Activated CD4-positive, alpha-beta T cell treated with anti-CD3 and anti-CD28 coated beads, Interleukin-2, Interleukin-4, amounts not matched to agents 100 ng/mL and 50 ng/mL, durations not matched to agents 16 hours and 8 hours (primary cell): ENCODE measurements at regions not wholly inside any gene's neighbourhood (a gene's known extent, or its start where the extent isn't known, plus 50 kb on each side); places are given as distances from the start of the nearest gene placed in this dataset.
"Not testable (repeated sequence)": the region's sequence is repeated elsewhere in the genome, so short reads cannot be mapped to it uniquely, and the experiment has no call there.

Experiments used
- DNase-seq: peaks from one replicate; pipeline ENCODE4 v3.0.0-alpha.2; 2020; ENCODE audit warnings: low spot score

DNA sequence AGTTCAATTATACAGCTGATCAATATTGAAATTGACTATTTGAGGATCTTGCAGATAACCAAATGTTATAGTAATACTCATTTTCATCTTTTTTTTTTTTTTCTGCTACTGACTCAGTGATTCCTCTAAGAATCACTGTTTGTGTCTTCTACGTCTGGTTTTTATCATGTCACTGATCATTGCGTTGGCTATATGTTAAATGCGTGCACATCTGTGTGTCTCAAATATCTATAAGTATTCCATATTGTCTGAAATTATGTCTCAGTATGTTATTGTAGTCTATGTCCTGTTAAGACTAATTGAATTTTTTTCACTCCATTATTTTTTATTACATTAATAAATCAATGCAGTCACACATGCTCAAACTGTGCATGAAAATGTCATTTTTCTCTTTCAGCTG is 200.5 kb downstream of the PCDH20 start:
- no peak for DNase-seq

DNA sequence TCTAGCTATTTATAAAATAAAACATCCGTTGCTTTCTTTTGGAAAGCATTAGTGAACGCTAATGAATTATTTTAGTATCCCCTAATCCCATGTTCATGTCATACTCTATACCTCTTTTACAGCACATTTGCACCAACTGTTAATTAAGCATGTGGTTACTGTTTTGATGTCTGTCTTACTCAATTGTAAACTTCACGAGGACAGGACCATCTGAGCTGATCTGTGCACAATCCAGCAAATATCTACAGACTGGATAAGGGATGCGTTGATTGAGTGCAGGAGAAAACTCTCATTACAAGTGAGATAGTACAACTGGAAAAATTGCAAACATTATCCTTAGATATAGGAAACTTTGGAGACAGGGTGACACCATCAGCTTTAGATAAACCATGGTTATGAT is 201.1 kb downstream of the PCDH20 start:
- no peak for DNase-seq

DNA sequence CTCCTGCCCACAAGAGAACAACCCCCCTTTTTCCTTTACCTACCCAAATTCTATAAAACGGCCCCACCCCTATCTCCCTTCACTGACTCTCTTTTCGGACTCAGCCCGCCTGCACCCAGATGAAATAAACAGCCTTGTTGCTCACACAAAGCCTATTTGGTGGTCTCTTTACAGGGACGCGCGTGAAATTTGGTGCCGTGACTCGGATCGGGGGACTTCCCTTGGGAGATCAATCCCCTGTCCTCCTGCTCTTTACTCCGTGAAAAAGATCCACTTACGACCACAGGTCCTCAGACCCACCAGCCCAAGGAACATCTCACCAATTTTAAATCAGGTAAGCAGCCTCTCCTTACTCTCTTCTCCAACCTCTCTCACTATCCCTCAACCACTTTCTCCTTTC is 209.8 kb downstream of the PCDH20 start:
- not testable (repeated sequence) for DNase-seq

GRCh38 chr13:61204025-61204424 is 211.6 kb downstream of the PCDH20 start:
- DNase-seq, result no peak

- no peak for DNase-seq
Measured at GRCh38 chr13:61202042-61202441, 213.6 kb downstream of the PCDH20 start.

GRCh38 chr13:61192826-61193225 is 222.8 kb downstream of the PCDH20 start:
- DNase-seq, result no peak

DNA sequence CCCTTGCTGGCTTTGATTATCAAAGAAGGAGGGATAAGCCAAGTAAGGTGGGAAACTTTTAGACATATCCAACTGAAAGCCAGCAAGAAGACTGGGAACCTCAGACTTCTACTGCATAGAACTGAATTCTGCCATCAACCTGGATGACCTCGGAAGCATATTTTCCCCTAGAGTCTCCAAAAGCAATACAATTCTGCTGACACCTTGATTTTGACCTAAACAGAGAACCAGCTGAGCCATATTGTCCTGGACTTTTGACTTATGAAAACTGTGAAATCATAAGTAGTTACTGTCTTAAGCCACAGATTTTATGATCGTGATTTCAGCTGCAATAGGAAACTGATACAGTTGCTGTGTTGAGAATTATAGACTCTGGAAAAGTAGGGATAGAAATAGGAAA is 227.6 kb downstream of the PCDH20 start:
- DNase-seq, result no peak

DNA sequence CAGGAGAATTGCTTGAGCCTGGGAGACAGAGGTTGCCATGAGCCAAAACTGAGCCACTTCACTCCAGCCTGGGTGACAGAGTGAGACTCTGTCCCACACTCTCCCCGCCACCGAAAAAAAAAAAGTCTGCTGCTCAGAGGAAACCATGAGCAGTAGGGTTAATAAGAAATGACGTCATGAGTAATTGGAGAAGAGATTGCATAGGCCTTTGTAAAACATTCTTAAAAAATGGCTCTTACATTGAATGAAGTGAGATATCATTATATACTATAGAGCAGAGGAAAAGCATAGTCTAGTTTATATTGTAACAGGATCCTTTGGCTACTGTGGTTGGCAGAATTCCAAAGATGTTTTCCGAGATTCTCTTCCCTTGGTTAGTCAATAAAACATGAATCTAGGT is 228.2 kb downstream of the PCDH20 start:
- no peak for DNase-seq

DNA sequence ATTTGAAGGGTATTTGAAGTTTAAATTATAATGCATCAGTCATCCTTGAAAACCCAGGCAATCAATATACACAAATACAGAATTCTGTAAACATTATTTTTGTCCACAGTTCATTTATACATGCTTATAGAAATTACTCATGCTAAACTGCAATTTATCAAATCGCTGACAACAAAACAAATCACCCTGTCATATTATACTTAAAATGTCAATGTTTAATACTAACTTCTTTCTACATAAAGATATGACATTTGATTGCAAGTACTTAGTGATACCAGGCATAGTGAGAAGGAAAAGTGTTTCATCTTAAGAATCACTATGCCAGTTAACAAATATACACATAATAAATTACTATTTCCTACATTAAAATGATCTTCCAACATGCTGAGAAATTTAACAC is 232.0 kb downstream of the PCDH20 start:
- no peak for DNase-seq

DNA sequence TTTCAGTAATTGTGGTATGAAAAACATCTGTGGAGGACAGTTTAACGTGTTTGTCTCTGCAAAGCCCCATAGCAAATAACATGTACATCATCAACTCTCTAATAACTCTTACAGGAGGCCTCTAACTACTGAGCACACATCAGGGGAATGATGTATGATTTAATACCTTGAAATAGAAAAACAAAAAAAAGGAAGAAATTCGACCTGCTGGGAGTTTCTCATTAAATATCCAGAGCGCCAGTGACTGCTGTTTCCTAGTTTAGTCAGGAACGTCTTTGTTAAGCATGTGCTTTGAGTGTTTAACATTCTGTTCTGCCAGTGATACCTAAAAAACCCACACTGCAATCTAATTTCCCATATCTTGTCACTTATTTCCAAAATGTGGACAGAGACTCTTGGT is 235.4 kb downstream of the PCDH20 start:
- no peak for DNase-seq

DNA sequence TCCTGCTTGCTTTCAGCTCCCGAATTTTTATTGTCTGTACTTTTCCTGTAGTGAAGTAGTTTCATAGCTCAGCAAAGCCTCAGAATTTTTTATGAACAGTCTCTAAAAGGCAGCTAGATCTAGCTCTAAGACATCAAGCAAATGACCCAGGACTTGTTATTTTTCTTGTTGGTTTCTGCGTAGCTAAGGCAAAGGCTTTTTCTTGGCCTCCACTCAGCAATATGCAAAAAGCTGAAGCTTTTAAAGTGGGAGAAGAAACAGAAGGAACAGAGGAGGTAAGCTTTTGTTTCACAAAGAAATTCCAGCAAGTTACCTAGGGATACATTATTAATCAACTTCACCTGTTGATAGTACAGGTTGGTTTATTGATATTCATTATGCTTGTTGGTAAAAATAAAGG is 235.9 kb downstream of the PCDH20 start:
- DNase-seq, result no peak

GRCh38 chr13:61170856-61171255 is 244.8 kb downstream of the PCDH20 start:
- DNase-seq, result no peak

- DNase-seq, result no peak
Measured at GRCh38 chr13:61162636-61163035, 253.0 kb downstream of the PCDH20 start.

GRCh38 chr13:61162106-61162505 is 253.5 kb downstream of the PCDH20 start:
- DNase-seq, result no peak

DNA sequence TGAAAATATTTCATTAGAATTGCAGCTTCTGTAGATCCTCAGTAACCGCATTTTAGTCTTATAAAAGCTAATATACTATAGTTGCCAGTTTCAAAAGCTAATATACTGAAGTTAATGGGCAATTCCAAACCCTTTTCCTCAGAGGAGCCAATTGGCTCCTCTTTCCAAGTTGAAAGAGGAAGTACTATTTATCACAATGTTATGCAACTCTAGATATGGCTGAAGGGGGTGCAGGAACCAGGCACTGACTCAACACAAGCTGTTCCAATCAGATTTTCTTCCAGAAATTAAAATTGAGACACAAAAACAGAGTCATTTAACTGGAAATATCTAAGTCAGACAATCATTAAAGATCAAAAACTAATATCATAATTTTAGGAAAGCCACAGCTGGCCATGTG is 258.9 kb downstream of the PCDH20 start:
- DNase-seq, result no peak

DNA sequence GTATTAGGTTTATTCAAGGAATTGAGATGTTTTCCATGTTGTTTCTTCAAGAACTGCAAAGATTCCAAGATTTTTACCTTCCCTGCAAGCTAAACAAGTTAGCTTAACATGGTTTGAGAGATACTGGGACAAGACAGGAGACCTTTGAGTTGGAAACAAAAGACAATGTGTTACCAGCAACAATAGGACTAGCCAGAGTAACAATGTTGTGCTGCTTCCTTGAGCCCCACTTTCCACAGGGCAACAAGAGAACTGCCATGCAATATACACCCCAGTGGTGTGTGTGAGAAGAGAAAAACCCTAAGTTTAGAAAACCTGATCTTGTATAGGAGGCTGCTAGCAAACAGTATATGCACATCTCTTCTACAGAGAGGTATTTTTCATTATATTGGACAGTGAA is 264.6 kb downstream of the PCDH20 start:
- no peak for DNase-seq

DNA sequence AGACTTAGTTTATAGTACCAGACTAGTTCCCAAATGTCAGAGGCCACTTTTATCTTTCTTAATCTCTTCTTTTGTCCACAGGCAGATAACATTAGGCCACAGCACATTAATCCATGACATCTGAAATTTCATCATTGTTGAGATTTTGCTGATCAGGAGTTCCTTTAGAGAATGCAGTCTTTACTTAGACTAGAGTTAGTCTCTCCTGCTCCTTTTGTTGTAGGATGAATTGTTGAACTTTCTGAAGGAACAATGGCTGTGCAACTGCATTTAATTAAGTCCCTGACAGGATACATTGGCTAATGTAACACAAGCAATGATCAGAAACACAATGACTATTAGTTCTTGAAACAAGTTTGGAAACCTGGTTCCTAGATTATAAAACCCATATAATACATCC is 266.3 kb downstream of the PCDH20 start:
- no peak for DNase-seq

DNA sequence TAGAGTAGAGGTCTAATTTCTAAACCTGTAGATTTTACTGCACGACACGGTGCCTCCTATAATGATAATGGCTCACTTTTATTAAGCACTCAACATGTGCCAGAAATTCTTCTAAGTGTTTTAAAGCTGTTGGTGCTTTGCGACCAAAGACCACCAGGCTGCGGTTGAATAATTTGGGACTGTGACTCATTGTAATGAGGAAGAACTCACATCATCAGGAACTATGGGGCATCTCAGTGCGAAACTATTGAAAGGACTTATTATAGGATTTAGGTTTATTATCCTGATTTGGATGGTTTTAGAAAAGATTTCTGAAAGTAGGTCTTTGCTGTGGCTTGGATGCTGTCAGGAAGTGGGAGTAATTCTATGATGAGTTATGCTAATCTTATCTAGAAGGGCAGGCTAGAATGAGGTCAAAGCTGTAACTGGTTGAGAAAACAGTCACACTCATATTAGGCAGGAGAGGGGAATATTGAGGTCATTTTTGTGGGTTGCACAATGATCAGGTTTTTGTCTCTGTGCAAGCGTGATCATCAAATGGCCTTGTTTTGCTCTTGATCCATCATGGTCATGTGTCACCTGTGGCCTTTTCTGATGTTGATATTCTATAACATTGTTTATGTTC is 266.8 kb downstream of the PCDH20 start:
- no peak for DNase-seq

DNA sequence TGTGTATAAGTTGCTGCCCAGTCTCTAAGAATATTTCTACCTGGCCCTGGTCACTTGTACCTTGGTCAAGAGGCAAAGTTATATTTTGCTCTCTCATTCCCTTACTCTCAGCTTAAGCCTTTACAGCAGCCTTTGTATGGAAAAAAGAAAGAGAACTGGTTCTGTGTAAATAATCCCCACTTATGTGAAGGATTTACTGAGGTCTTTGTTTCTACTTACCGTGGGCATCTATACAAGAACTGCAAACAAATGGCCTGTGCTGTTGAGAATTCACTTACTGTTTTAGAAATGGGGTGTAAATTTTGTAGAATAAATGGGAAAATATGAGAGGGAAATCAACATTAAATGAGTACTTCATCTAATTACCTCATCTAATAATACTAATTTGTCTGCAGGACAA is 267.4 kb downstream of the PCDH20 start:
- DNase-seq, result no peak

GRCh38 chr13:61146571-61146970 is 269.1 kb downstream of the PCDH20 start:
- no peak for DNase-seq

DNA sequence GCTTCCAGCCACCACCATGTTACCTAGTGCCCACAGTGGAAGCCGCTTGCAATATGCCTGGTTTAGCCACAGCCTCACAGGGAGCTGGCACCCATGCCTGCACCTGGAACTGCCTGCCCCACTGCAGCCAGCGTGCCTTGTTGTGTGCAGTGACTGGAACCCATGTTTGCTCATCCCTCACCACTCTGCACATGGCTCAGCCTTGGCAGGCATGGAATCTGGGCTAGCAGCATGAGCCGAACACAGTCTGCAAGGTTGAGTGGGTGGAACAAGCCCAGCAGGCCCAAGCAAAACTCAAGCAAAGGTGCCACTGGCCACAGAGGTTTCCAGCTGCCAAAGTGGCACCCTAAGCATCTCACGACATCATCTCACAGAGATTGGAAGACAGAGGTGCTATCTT is 269.5 kb downstream of the PCDH20 start:
- no peak for DNase-seq

DNA sequence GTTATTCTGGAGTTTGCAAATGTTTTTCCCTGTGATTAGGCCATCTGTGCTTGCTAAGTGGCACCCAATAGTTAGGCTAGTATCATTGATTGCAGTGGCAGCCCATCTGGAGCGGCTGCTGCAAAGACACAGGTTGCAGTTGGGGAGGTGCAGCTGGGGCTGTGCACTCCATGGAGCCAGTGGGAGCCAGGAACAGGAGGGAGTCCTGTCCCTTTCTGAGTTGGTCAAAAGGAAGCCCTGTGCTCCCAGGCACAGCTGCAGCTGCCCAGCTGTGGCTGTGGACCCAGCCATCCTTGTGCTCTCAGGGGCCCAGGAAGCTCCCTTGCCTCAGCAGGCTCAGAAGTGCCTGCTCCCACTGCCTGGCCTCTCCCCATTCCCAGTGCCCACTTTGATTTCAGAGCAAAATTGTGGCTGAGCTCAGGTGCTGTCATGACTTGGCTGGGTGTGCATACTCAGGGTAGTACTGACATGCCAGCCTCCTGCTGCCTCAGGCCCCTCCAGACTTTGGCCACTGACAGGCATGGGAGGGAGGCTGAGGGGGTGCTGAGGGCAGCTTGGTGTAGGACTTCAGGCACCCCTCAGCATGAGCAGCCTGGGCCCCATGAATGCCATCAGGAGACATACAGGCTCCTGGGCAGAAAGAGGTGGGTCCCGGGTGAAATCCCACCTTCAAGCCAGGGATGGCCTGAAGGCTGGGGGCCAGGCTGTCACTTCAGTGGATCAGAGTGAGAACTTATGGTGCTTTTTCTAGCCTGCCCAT is 270.6 kb downstream of the PCDH20 start:
- no peak for DNase-seq

DNA sequence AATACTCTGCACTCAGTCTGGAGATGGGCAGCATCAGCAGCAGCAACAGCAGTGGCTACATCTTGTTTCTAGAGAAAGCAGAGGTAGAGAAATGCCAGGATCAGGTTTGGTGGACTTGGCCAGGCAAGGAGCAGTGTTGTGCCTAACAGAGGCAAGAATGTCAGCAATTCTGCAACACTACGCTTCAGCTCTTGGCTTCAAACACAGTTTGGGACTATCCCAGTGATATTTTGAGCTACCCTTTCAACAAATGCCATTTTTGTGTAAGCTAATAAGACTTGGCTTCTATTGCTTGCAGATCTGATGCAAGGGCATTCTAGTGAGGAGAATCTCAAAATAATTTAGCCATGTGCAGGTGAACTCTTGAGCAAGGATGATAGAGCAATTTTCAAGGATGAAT is 271.3 kb downstream of the PCDH20 start:
- DNase-seq, result no peak

- no peak for DNase-seq
Measured at GRCh38 chr13:61142506-61142905, 273.1 kb downstream of the PCDH20 start.
